ENCODE measurements at regions not wholly inside any gene's neighbourhood (a gene's known extent, or its start where the extent isn't known, plus 50 kb on each side); places are given as distances from the start of the nearest gene placed in this dataset.
"Not testable (repeated sequence)": the region's sequence is repeated elsewhere in the genome, so short reads cannot be mapped to it uniquely, and the experiment has no call there.

DNA sequence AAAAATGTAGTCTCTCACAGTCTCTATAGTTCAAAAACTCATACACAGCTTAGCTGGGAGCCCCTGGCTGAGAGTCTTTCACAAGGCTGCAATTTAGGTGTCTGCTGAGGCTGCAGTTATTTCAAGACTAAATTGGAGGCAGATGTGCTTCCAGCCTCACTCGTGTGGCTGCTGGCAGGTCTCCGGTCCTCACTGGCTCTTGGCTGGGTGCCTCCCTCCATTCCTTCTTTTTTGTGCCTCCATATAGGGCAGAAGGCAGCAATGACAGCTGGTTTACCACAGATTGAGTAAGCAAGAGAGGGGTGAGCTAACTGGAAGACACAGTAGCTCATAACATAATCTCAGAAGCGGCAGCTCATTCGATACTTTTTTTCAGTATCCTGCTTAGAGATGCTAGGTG is 2167.7 kb upstream of the WWC1 start:
- dilution Hi-C loops (cut with MboI; ENCODE audit: extremely low pct_ligation_motif_present, low sequenced_read_pairs), result no loop called here
- FAIRE-seq, result no peak
- no peaks in the 10 kb centered on the region for H3K79me2 ChIP-seq (ENCODE audit: control insufficient read depth, insufficient read depth, low read length)

DNA sequence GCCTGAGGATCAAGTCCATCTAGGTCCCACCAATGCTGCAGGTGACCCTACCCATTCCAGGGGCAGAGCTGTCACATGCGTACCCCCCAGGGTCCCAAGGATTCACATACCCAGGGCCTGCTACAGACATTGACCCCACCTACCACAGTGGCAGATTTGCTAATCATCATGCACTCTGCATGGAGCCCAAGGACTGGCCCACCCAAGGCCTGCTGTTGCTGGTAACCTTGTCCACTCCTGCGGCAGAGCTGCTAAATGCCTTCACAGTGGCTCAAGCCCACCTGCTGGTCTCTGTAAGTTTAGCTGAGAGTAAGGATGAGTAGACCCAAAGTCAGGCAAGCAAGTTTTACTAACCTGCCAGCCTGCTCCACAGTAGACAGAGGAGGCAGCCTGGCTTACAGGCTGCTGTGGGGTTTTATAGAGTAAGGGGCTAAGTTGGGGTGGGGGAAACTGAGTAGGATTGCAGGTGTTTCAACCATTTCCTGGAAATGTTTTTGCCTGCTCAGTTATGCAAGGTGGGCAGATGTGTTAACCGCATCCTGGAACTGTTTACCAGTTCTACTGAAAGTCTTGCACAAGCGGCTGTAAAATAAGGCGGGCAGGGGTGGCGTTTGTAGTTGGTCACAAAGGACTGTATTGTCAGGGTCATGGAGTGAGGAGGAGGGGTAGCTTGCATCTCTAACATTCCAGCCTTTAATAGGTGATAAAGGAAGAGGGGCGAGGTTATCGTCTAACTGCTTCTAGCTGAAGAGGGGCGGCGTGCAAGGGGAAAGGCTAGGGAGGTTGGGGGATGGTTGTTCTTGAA is 2163.5 kb upstream of the WWC1 start:
- H3K4me2 ChIP-seq (ENCODE audit: control insufficient read depth, extremely low read depth, insufficient read depth, low read depth, low read length), result no peak overlapping the region
- no peak for DNase-seq (ENCODE audit: low read depth, low spot score)

More for the DNA sequence above, 2167.7 kb upstream of the WWC1 start:
- Histone ChIP-seq H3K4me3 (ENCODE audit: control insufficient read depth in 2 of 3, extremely low read depth in 1 of 3, insufficient read depth in 2 of 3, low read depth in 1 of 3, low read length in 3 of 3) (no peak overlapping the region), H3K27ac (ENCODE audit: control insufficient read depth, insufficient read depth, low read length) (no peak overlapping the region), H3K27me3 (ENCODE audit: control insufficient read depth, extremely low read depth, insufficient read depth, low read length) (no peaks in the 10 kb centered on the region), H3K9me3 (ENCODE audit: control insufficient read depth, low read depth, low read length) (no peaks in the 10 kb centered on the region), H3K4me2 (ENCODE audit: control insufficient read depth, extremely low read depth, insufficient read depth, low read depth, low read length) (no peak overlapping the region), H4K20me1 (ENCODE audit: control insufficient read depth, extremely low read depth, insufficient read depth, low read length) (no peaks in the 10 kb centered on the region), H3K9ac (ENCODE audit: control insufficient read depth, extremely low read depth, insufficient read depth, low read length) (no peak overlapping the region), H3K4me1 (ENCODE audit: control insufficient read depth, extremely low read depth, insufficient read depth, low read length) (no peaks in the 10 kb centered on the region), H2AFZ (ENCODE audit: control insufficient read depth, low read length) (no peak overlapping the region), H3K9me1 (ENCODE audit: control insufficient read depth, extremely low read depth, insufficient read depth, low read length) (no peaks in the 10 kb centered on the region), H3K36me3 (ENCODE audit: control insufficient read depth in 2 of 2, extremely low read depth in 1 of 2, insufficient read depth in 2 of 2, low read length in 2 of 2) (no peaks in the 10 kb centered on the region)
- no peak for TF ChIP-seq EZH2 (IDR thresholded peaks at IDR 0.05; ENCODE audit: low read length)
- TF ChIP-seq, protein P1, sequence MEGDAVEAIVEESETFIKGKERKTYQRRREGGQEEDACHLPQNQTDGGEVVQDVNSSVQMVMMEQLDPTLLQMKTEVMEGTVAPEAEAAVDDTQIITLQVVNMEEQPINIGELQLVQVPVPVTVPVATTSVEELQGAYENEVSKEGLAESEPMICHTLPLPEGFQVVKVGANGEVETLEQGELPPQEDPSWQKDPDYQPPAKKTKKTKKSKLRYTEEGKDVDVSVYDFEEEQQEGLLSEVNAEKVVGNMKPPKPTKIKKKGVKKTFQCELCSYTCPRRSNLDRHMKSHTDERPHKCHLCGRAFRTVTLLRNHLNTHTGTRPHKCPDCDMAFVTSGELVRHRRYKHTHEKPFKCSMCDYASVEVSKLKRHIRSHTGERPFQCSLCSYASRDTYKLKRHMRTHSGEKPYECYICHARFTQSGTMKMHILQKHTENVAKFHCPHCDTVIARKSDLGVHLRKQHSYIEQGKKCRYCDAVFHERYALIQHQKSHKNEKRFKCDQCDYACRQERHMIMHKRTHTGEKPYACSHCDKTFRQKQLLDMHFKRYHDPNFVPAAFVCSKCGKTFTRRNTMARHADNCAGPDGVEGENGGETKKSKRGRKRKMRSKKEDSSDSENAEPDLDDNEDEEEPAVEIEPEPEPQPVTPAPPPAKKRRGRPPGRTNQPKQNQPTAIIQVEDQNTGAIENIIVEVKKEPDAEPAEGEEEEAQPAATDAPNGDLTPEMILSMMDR (optimal IDR thresholded peaks at IDR 0.05 in 1 of 3, IDR thresholded peaks at IDR 0.05 in 1 of 3, conservative IDR thresholded peaks at IDR 0.05 in 1 of 3; ENCODE audit: extremely low read depth in 1 of 3, insufficient read depth in 2 of 3, low read length in 3 of 3), result no peak
- no peak for DNase-seq (ENCODE audit: low read depth, low spot score)

GRCh38 chr5:166145107-166145506 is 2146.3 kb upstream of the WWC1 start:
- H3K9me1 ChIP-seq (ENCODE audit: control insufficient read depth, extremely low read depth, insufficient read depth, low read length); H4K20me1 ChIP-seq (ENCODE audit: control insufficient read depth, extremely low read depth, insufficient read depth, low read length); H2AFZ ChIP-seq (ENCODE audit: control insufficient read depth, low read length); FAIRE-seq; H3K36me3 ChIP-seq (ENCODE audit: control insufficient read depth in 2 of 2, extremely low read depth in 1 of 2, insufficient read depth in 2 of 2, low read length in 2 of 2); H3K4me1 ChIP-seq (ENCODE audit: control insufficient read depth, extremely low read depth, insufficient read depth, low read length); H3K79me2 ChIP-seq (ENCODE audit: control insufficient read depth, insufficient read depth, low read length); H3K9me3 ChIP-seq (ENCODE audit: control insufficient read depth, low read depth, low read length); H3K9ac ChIP-seq (ENCODE audit: control insufficient read depth, extremely low read depth, insufficient read depth, low read length); H3K27me3 ChIP-seq (ENCODE audit: control insufficient read depth, extremely low read depth, insufficient read depth, low read length); dilution Hi-C loops (cut with MboI; ENCODE audit: extremely low pct_ligation_motif_present, low sequenced_read_pairs); H3K4me2 ChIP-seq (ENCODE audit: control insufficient read depth, extremely low read depth, insufficient read depth, low read depth, low read length); DNase-seq (ENCODE audit: low read depth, low spot score); H3K4me3 ChIP-seq (ENCODE audit: control insufficient read depth in 2 of 3, extremely low read depth in 1 of 3, insufficient read depth in 2 of 3, low read depth in 1 of 3, low read length in 3 of 3); H3K27ac ChIP-seq (ENCODE audit: control insufficient read depth, insufficient read depth, low read length): not testable (repeated sequence)

More for the DNA sequence above, 2163.5 kb upstream of the WWC1 start:
- H2AFZ ChIP-seq (ENCODE audit: control insufficient read depth, low read length), result no peak overlapping the region
- H3K9me3 ChIP-seq (ENCODE audit: control insufficient read depth, low read depth, low read length), result no peaks in the 10 kb centered on the region
- TF ChIP-seq EZH2 (IDR thresholded peaks at IDR 0.05; ENCODE audit: low read length), result no peak
- TF ChIP-seq, protein P1 (optimal IDR thresholded peaks at IDR 0.05 in 1 of 3, IDR thresholded peaks at IDR 0.05 in 1 of 3, conservative IDR thresholded peaks at IDR 0.05 in 1 of 3; ENCODE audit: extremely low read depth in 1 of 3, insufficient read depth in 2 of 3, low read length in 3 of 3), result no peak
- no peak overlapping the region for H3K27ac ChIP-seq (ENCODE audit: control insufficient read depth, insufficient read depth, low read length)
- no peaks in the 10 kb centered on the region for H3K27me3 ChIP-seq (ENCODE audit: control insufficient read depth, extremely low read depth, insufficient read depth, low read length)
- dilution Hi-C loops (cut with MboI; ENCODE audit: extremely low pct_ligation_motif_present, low sequenced_read_pairs), result no loop called here
- H3K9me1 ChIP-seq (ENCODE audit: control insufficient read depth, extremely low read depth, insufficient read depth, low read length), result no peaks in the 10 kb centered on the region
- no peak overlapping the region for H3K4me3 ChIP-seq (ENCODE audit: control insufficient read depth in 2 of 3, extremely low read depth in 1 of 3, insufficient read depth in 2 of 3, low read depth in 1 of 3, low read length in 3 of 3)
- H3K36me3 ChIP-seq (ENCODE audit: control insufficient read depth in 2 of 2, extremely low read depth in 1 of 2, insufficient read depth in 2 of 2, low read length in 2 of 2), result no peaks in the 10 kb centered on the region
- H3K79me2 ChIP-seq (ENCODE audit: control insufficient read depth, insufficient read depth, low read length), result no peaks in the 10 kb centered on the region
- no peak overlapping the region for H3K9ac ChIP-seq (ENCODE audit: control insufficient read depth, extremely low read depth, insufficient read depth, low read length)
- H4K20me1 ChIP-seq (ENCODE audit: control insufficient read depth, extremely low read depth, insufficient read depth, low read length), result no peaks in the 10 kb centered on the region
- no peak for FAIRE-seq
- H3K4me1 ChIP-seq (ENCODE audit: control insufficient read depth, extremely low read depth, insufficient read depth, low read length), result no peaks in the 10 kb centered on the region

All from keratinocyte (primary cell).